ENCODE measurements at regions not wholly inside any gene's neighbourhood (a gene's known extent, or its start where the extent isn't known, plus 50 kb on each side); places are given as distances from the start of the nearest gene placed in this dataset.
"Not testable (repeated sequence)": the region's sequence is repeated elsewhere in the genome, so short reads cannot be mapped to it uniquely, and the experiment has no call there.

DNA sequence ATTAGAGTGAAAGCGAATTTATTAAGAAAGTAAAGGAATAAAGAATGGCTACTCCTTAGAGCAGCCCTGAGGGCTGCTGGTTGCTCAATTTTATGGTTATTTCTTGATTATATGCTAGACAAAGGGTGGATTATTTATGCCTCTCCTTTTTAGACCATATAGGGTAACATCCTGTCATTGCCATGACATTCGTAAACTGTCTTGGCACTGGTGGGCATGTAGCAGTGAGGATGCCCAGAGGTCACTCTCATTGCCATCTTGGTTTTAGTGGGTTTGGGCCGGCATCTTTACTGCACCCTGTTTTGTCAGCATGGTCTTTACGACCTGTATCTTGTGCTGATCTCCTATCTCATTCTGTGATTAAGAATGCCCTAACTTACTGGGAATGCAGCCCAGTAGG is 58.2 kb downstream of the TANC2 start:
- Histone ChIP-seq H3F3A (ENCODE audit: low read depth) (no peaks in the 10 kb centered on the region), H3K4me3 (ENCODE audit: low read length, poor library complexity, severe bottlenecking) (no peak overlapping the region), H3K27me3 (ENCODE audit: insufficient read depth, low read length, poor library complexity, severe bottlenecking) (no peaks in the 10 kb centered on the region), H3K9ac (ENCODE audit: low read depth, low read length, poor library complexity, severe bottlenecking) (no peak overlapping the region), H3K4me2 (ENCODE audit: low read depth, low read length, poor library complexity, severe bottlenecking) (no peak overlapping the region), H2AFZ (ENCODE audit: low read length) (no peak overlapping the region), H3K36me3 (ENCODE audit: insufficient read depth, low read length) (no peaks in the 10 kb centered on the region), H4K20me1 (ENCODE audit: insufficient read depth, low read length, poor library complexity, severe bottlenecking) (no peaks in the 10 kb centered on the region), H3K79me2 (ENCODE audit: insufficient read depth, low read length) (no peaks in the 10 kb centered on the region; the same call in 1 of the 2 replicates), H3K9me2 (replicated peaks; ENCODE audit: low read depth, low read length) (no peaks in the 10 kb centered on the region), H3K9me3 (ENCODE audit: insufficient read depth, low read depth, low read length) (peaks cover 5% of the 10 kb centered on the region; the same call in 1 of the 2 replicates), H3K4me1 (ENCODE audit: insufficient read depth, low read length, poor library complexity, severe bottlenecking) (no peaks in the 10 kb centered on the region)
- TF ChIP-seq, protein P1, sequence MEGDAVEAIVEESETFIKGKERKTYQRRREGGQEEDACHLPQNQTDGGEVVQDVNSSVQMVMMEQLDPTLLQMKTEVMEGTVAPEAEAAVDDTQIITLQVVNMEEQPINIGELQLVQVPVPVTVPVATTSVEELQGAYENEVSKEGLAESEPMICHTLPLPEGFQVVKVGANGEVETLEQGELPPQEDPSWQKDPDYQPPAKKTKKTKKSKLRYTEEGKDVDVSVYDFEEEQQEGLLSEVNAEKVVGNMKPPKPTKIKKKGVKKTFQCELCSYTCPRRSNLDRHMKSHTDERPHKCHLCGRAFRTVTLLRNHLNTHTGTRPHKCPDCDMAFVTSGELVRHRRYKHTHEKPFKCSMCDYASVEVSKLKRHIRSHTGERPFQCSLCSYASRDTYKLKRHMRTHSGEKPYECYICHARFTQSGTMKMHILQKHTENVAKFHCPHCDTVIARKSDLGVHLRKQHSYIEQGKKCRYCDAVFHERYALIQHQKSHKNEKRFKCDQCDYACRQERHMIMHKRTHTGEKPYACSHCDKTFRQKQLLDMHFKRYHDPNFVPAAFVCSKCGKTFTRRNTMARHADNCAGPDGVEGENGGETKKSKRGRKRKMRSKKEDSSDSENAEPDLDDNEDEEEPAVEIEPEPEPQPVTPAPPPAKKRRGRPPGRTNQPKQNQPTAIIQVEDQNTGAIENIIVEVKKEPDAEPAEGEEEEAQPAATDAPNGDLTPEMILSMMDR (conservative IDR thresholded peaks at IDR 0.05; ENCODE audit: low read length), result no peak
- no peak for TF ChIP-seq EZH2phosphoT487 (IDR thresholded peaks at IDR 0.05; ENCODE audit: borderline replicate concordance)

DNA sequence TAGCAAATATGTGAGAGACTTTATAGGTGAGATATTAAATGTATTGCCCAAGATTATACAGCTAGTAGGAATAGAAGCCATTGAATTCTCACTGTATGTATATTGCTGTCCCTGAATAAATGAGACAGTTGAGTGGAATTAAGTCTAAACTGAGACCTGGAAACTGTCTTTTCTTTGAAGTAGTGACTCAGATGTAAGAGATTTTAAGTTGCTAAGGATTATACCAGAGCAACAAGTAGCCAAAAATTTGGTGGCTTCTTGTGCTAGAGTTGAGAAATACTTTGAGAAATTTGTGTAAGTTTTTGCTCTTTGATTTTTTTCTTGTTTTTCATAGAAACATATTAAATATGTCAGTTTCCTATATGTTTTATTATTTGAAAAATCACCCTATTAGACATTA is 58.7 kb downstream of the TANC2 start:
- no peaks in the 10 kb centered on the region; the same call in 1 of the 2 replicates for H3K79me2 ChIP-seq (ENCODE audit: insufficient read depth, low read length)
- no peaks in the 10 kb centered on the region for H3K27me3 ChIP-seq (ENCODE audit: insufficient read depth, low read length, poor library complexity, severe bottlenecking)
- no peaks in the 10 kb centered on the region for H3K4me1 ChIP-seq (ENCODE audit: insufficient read depth, low read length, poor library complexity, severe bottlenecking)

DNA sequence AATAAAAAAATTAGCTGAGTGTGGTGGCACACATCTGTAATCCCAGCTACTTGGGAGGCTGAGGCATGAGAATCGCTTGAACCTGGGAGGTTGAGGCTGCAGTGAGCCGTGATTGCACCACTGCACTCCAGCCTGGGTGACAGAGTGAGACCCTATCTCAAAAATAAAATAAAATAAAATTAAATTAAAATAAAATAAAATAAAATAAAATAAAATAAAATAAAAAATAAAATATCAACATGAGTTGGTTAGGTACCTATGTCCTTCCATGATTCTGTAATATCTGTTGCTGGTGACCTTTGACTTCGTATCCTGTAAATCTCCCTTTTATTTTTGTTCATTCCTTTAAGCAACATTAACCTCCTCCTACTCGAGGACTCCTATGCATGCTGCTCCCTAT is 59.6 kb downstream of the TANC2 start:
- H3K9ac ChIP-seq (ENCODE audit: low read depth, low read length, poor library complexity, severe bottlenecking); H3K4me2 ChIP-seq (ENCODE audit: low read depth, low read length, poor library complexity, severe bottlenecking); H3K79me2 ChIP-seq (ENCODE audit: insufficient read depth, low read length); H2AFZ ChIP-seq (ENCODE audit: low read length); H3K9me3 ChIP-seq (ENCODE audit: insufficient read depth, low read depth, low read length); H3K27me3 ChIP-seq (ENCODE audit: insufficient read depth, low read length, poor library complexity, severe bottlenecking); H4K20me1 ChIP-seq (ENCODE audit: insufficient read depth, low read length, poor library complexity, severe bottlenecking); H3K9me2 ChIP-seq (replicated peaks; ENCODE audit: low read depth, low read length); H3F3A ChIP-seq (ENCODE audit: low read depth); H3K36me3 ChIP-seq (ENCODE audit: insufficient read depth, low read length); H3K4me3 ChIP-seq (ENCODE audit: low read length, poor library complexity, severe bottlenecking); H3K4me1 ChIP-seq (ENCODE audit: insufficient read depth, low read length, poor library complexity, severe bottlenecking): not testable (repeated sequence)

More for the DNA sequence above, 58.7 kb downstream of the TANC2 start:
- Histone ChIP-seq H4K20me1 (ENCODE audit: insufficient read depth, low read length, poor library complexity, severe bottlenecking) (no peaks in the 10 kb centered on the region), H3K4me2 (ENCODE audit: low read depth, low read length, poor library complexity, severe bottlenecking) (no peak overlapping the region), H3K9me3 (ENCODE audit: insufficient read depth, low read depth, low read length) (peaks cover 5% of the 10 kb centered on the region; the same call in 1 of the 2 replicates), H3K36me3 (ENCODE audit: insufficient read depth, low read length) (no peaks in the 10 kb centered on the region), H2AFZ (ENCODE audit: low read length) (no peak overlapping the region), H3K4me3 (ENCODE audit: low read length, poor library complexity, severe bottlenecking) (no peak overlapping the region), H3K9me2 (replicated peaks; ENCODE audit: low read depth, low read length) (no peaks in the 10 kb centered on the region), H3K9ac (ENCODE audit: low read depth, low read length, poor library complexity, severe bottlenecking) (no peak overlapping the region), H3F3A (ENCODE audit: low read depth) (no peaks in the 10 kb centered on the region)
- TF ChIP-seq EZH2phosphoT487 (IDR thresholded peaks at IDR 0.05; ENCODE audit: borderline replicate concordance), result no peak
- TF ChIP-seq, protein P1 (conservative IDR thresholded peaks at IDR 0.05; ENCODE audit: low read length), result no peak

DNA sequence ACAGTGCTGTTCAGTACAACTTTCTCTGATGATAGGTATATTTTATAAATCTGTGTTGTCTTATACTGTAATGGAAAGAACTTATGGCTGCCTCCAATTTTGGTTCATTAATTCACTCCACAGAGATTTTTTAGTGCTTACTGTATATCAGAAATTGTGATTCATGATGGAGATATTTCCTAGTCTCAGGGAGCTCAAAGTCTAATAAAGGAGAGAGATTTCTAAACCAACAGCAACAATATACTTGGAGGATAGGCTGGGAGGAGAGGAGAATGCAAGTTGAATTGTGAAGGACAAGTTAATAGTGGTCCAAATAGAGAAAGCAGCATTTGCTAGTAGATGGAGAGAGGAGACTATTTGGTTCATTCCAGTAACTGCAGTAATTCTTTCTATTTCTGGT is 63.5 kb downstream of the TANC2 start:
- Histone ChIP-seq H3K4me1 (ENCODE audit: insufficient read depth, low read length, poor library complexity, severe bottlenecking) (no peaks in the 10 kb centered on the region), H3K36me3 (ENCODE audit: insufficient read depth, low read length) (no peaks in the 10 kb centered on the region), H3K4me2 (ENCODE audit: low read depth, low read length, poor library complexity, severe bottlenecking) (no peak overlapping the region), H2AFZ (ENCODE audit: low read length) (no peak overlapping the region), H3K27me3 (ENCODE audit: insufficient read depth, low read length, poor library complexity, severe bottlenecking) (no peaks in the 10 kb centered on the region), H3F3A (ENCODE audit: low read depth) (no peaks in the 10 kb centered on the region), H3K79me2 (ENCODE audit: insufficient read depth, low read length) (no peaks in the 10 kb centered on the region), H3K9ac (ENCODE audit: low read depth, low read length, poor library complexity, severe bottlenecking) (no peak overlapping the region), H4K20me1 (ENCODE audit: insufficient read depth, low read length, poor library complexity, severe bottlenecking) (no peaks in the 10 kb centered on the region), H3K9me3 (ENCODE audit: insufficient read depth, low read depth, low read length) (no peaks in the 10 kb centered on the region), H3K4me3 (ENCODE audit: low read length, poor library complexity, severe bottlenecking) (no peak overlapping the region), H3K9me2 (replicated peaks; ENCODE audit: low read depth, low read length) (no peaks in the 10 kb centered on the region)
- no peak for TF ChIP-seq EZH2phosphoT487 (IDR thresholded peaks at IDR 0.05; ENCODE audit: borderline replicate concordance)
- TF ChIP-seq, protein P1 (conservative IDR thresholded peaks at IDR 0.05; ENCODE audit: low read length), result no peak
